GM18519 (cell line): ENCODE measurements at regions not wholly inside any gene's neighbourhood (a gene's known extent, or its start where the extent isn't known, plus 50 kb on each side); places are given as distances from the start of the nearest gene placed in this dataset.

ENCODE experiments used
- ATAC-seq: cut with Tn5 transposase; IDR thresholded peaks from one replicate; pipeline ENCODE4 v1.9.1; 2021; ENCODE audit warnings: mild to moderate bottlenecking, moderate library complexity; ENCODE audit not compliant: unreplicated experiment, low FRiP score

DNA sequence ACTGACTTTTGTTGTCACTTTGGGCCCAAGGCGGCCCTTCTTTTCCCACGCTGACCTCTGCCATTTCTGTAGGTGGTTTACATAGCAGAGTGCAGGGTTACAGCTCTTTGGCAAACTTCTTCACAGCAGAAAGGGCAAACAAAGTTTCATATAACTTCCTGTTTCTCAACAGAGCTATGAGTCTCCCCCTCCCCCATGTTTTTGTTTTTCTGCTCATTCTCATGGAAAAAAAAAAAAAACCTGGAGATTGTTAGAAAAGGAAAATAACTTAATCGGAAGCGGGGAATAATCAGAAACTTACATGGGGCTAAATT, 342.0 kb upstream of the NR2F2 start:
- ATAC-seq = no peak

DNA sequence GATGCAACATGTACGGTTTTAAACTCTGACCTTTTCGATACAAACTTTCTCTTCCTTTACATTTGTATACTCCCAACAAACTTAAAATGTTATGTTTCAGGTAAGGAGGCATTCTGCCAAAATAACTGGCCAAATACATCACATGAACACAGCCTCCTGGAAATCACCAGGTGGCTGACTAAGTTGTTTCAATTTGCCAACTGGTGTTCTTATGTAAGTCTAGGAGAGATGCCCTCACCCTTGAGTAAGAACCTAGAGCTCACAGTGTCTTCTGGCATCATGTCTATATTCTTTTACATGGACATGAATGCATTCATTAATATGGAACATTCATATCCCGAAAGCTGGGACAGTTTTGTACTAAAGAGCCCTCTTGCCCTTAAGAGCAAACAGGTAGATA, 341.1 kb upstream of the NR2F2 start:
- ATAC-seq = no peak

DNA sequence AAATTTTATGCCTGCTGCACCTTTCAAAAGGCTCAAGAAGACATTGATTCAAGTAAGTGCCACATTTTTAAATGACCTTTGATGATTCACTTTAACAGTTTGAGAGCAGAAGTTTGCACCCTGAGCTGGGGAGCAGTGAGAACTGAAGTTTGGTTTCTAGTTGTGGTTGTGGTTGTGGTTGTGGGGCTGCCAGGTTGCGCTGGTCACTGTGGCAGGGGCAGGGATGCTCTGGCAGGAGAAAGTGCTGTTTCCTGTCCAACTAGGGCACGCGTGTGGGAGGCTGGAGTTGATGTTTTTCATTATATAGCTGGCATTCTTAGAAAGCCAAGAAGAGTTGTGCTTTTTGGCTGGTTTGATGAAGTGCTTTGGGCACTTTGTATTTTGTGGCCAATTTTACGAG, 339.7 kb upstream of the NR2F2 start:
- no peak for ATAC-seq

DNA sequence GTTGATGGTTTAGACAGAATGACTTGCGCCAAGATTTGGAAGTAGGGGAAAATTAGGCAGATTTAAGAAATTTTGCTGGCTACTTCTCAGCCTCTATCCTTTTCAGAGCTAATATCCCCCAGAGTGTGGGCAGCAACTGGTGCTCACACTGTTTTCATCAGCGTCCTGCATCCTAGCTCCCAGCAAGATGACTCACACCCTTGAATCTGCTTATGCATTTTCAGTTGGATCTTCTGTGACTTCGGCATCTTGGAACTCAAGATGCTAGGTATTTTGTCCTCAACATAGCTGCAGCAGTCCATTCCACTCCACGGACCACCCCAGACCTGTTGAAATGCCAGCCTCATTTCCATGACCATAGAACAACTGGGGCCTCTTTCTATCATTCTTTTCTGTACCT, 336.1 kb upstream of the NR2F2 start:
- no peak for ATAC-seq

DNA sequence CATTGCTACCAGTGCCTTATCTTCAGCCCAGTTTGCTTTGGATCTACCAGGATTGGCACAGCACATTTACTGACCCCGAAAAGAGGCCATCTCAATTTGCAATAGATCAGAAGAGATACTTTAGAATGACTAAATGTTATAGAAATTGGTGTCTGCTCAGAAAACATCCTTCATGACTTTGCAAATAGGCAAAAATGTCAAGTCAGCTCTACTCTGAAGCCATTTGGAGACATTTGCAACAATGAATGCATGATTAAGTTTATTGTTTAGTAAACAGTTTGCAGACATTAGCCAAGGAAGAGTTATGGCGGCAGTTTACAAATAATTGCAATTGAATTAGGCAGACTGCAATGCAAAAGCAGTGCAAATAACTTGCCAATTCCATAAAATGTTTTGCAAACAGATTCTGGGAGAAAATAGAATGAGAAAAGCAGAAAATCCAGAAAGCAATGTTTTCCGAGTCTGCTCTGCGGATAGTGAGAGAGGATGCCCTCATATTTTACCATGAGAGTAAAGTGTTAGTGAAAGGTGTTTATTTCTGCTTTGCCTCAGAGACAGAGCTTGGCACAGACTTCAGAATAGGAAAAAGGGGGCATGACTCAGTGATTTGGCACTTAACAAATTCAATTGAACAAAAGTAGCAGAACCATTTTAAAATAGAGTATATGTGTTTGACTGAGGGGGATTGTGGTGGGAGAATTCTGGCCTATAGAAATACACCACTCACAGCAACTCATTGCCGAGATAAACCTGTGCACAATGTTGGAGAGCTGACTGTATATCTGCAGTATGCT, 334.9 kb upstream of the NR2F2 start:
- ATAC-seq = no peak

DNA sequence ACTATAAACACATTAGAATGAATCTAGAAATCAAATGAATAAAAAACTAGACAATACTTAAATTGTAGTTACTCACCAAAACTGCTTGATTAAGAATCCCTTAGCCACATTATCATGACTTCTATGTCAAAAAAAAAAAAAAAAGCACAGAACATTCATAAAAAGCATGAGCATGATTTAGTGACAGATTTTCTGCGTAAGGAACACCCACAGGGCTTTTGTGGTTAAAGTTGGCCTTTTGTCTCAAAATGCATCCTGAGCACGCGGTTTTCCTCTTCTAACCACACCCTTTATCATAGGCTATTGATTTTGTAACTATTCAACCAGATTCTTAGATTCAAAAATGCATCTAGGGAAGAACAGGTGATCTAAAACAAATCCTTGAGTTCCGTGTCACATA, 334.0 kb upstream of the NR2F2 start:
- ATAC-seq = no peak

DNA sequence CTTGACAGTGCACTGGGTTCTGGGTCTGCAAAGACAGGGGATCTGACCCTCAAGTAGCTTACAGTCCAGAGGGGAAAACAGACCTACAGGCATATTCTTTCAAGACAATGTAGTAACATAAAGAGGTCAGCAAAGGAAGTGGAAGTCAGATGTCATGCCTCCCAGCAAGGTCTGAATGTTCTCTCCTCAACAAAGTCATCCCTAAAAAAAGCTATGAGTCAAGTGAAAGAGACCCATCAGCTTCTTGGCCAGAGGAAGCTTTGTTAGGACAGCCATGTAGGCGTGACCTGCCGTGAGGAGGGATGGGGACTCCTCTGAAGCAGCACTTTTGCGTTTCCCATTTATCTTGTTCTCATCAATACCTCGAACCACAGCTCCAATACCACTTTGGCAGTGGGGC, 331.6 kb upstream of the NR2F2 start:
- no peak for ATAC-seq

DNA sequence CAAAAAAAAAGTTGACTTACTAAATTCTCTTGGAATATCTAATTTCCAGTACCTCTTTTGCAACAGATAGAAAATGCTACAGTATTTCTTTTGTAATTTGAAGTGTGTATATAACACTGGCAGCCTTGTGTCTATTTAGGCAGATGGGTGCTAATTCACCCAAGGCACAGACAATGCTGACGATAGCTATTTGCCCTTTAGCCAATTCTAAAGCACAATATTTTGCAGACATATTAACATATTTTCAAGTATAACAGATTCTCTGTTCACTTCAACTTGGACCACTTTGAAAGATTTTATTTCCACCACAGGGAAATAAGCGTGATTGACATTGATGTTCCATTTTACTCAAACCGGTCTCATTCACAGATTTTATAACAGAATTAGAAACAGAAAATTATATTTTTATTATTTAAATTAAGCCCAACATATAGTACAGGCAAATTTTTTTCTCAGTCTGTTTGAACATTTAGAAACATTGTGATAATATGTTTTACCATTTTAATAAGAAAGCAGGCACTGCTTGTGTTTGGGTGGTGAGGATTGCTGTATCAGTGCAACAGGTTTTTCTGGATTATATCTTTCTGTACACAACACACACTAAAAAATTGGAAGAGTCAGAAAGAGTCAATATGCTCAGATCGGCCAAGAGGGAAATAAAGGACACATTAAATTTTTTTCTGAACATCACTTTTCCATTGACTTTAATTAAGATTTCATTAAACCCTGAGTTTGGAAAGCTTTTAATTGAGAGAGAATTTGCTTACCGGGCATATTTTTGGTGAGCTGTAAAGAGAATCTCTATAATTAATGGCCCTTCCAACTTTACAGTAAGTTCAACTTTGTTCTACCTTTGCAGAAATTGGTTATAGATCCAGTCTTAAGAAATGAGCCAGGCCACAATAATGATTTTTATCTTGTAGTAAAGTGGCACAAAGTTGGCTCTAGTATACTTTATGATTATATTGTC, 327.3 kb upstream of the NR2F2 start:
- ATAC-seq = no peak

DNA sequence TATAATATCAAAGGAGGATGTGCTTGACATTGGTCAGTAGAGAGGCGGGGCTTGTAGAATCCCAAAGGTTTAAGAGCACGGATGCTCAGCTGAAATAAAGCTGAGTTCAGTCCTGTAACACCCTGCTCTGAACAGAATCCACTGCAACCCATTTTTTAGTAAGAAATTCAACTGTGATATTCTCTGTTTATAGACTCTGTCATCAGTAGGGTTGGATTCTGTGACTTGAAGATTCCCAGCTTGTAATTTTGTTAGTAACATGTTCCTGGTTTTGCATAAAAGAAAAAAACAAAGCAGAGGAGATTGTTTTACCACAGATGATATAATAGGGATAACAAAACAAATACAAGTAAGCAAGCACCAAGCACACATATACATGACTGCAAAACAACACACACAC, 324.6 kb upstream of the NR2F2 start:
- no peak for ATAC-seq

DNA sequence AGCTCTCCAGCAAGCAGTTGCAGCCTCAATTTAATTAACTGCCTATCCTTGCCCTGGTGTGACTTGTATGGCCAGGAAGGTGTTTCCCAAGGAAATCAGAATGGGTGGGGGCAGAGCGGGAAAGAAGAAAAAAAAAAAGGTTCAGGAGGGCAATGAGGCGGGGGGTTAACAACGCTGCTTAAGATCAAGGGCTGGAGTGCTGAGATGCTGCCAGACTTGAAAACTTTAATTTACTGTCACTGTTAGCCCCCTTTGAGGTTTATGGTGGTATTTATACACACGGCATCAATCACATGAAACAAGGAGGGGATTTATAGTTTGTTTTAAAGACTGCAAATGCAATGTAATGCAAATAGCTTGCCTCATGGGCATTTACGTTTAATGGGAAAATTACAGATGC, 319.4 kb upstream of the NR2F2 start:
- ATAC-seq = no peak

DNA sequence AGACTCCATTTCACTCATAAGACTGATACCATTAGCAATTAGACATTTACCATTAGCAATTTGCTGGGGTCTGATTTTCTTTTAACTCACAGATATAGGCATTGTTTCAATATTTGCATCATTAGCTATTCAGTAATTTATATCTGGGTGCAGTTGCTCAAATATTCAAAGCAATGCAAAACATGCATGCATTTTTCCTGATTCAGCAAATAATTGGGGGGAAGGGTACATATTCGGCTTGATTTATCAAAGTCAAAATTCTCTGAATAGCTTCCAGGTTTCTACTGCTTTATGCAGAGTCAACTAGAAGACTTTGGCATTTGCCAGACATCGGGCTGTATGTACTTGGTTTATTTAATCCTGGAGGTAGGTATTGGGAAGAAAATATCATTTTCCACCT, 315.6 kb upstream of the NR2F2 start:
- no peak for ATAC-seq

DNA sequence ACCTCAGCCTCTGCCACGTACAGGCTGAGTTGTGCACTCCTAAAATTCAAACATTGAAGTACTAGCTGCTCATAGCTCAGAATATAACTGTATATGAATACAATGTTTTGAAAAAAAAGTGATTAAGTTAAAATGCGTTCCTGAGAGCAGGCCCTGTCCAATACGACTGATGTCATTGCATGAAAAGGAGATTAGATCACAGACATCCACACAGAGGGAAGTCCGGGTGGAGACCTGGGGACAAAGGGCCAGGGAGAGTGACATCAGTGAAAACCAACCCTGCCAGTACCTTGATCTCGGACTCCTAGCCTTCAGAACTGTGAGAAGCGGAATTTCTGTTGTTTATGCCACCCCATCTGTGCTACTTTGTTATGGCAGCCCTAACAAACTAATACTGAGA, 311.4 kb upstream of the NR2F2 start:
- no peak for ATAC-seq

DNA sequence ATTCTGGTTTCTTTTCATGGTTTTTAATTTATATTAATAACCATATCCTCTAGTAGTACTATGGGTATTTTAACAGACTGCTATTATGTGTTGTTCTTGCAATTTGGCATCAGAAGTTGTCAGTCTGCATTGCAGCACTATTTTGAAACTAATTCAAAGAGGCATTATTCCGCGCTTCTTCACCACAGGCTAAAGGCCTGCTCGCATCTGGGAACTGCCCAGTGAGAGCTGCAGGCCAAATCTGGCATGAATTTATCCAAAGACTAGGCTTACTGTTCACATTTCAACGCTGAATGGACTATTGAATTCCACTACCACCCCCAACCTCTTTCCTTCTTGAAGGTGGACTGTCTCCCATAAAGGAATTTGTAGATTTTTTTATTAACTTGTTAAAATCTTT, 310.4 kb upstream of the NR2F2 start:
- no peak for ATAC-seq

DNA sequence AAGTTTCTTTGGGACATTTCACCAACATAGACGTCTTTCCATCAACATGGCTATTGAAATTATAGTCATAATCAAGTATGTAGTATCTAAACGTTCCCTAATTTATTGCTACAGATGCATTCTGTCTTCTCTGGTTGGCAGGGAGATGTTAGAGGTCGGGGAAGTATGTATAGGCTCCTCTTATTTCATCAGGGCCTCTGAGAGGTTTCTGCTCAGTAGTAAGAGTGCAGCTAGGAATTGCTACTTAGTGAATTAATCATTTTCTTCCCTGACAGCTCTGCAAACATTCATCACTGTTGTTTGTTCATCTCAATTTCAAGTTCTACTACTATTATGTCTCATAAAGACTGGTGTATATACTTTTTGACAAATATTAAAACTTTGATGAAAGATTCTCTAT, 309.7 kb upstream of the NR2F2 start:
- no peak for ATAC-seq

DNA sequence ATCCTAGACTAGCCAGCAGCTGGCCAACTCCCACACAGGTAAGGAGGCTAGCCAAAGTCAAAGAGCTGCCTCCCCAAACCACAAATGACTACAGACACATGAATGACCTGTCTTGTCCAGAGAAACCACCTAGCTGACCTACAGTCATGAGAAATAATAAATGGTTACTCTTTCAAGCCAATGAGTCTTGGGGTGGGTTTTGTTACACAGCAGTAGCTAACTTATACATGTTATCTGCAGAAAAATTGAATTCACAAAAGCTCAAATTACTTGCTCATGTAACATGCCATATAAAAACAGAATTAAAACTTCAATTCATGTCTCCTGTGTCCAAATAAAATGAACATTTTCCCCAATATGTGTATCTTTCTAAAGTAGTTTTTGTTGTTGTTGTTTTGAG, 307.4 kb upstream of the NR2F2 start:
- ATAC-seq = no peak

DNA sequence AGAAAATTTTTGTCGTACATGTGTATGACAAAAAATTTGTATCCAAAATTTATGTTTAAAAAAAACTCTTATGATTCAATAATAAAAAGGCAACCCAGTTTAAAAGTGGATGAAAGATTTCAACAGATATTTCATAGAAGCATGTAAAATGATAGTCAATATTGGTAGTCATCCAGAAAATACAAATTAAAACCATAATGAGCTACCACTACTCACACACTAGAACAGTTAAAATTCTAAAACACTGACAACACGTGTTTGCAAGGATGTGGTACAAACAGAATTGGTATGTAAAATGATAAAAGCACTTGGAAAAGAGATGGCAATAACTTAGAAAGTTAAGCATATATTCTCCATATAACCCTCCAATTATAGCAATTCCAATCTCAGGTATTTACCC, 303.0 kb upstream of the NR2F2 start:
- no peak for ATAC-seq

DNA sequence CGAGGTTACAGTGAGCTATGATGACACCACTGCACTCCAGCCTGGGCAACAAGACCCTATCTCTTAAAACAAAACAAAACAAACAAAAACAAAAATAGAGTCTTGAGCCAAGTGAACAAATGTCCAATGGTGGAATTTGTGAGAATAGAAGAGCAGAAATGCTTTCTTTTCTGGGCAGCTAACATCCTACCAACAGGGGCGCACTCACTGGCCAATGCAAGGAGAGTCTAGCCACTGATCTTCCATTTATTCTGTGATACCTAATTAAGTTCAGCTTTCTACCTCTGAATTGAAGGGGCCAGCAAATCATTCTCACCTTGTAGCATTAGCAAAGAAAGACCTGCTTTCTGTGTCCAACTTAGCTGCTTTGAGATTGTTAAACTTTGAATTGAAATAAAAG, 301.9 kb upstream of the NR2F2 start:
- no peak for ATAC-seq

DNA sequence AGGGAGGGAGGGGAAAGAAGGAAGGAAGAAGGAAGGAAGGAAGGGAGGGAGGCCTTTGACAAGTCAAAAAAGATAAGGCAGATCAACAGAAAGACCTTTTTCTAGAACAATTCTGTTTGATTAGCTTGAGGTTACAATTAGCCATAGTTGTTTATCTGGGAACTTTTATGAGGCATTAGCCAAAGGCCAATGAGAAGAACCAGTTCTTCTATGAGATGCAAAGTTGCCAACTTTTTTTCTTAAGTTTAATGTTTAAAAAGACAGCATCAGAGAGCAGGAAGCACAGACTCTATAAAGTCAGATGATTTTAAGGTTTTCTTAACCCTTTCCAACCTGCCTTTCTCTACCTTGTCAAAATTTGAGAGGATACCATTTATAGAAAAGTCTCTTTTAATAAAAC, 301.3 kb upstream of the NR2F2 start:
- no peak for ATAC-seq

DNA sequence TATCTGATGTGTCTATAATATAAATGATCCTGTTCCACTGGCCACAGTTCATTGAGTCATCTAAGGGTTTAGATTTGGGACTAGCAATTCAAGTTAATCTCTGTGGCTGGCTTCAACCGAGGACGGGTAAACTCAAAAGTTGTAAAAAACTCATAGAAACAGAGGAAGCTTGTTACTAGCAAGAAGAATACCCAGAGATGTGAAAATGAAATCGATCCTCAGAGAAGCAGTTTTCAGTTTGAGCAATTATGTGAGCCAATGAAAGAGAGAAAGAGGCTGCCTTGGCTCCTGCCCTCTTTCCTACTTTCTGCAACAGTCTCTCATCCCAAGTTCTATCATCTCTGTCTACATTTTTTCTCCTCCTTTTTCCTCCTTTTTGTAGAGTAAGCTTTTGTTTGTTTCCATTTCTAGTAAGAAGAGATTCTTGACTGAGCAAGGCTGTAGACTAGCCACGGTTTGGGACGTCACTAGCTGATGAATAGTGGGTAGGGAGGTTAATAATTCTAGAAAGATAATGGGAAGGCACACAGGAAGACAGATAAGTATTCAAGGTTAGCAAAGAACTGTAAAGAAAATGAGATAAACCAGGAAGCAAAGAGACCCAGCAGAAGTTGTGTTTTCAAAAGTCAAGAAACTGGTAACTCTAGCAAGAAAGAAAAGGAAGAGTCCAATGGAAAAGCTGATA, 298.9 kb upstream of the NR2F2 start:
- no peak for ATAC-seq

DNA sequence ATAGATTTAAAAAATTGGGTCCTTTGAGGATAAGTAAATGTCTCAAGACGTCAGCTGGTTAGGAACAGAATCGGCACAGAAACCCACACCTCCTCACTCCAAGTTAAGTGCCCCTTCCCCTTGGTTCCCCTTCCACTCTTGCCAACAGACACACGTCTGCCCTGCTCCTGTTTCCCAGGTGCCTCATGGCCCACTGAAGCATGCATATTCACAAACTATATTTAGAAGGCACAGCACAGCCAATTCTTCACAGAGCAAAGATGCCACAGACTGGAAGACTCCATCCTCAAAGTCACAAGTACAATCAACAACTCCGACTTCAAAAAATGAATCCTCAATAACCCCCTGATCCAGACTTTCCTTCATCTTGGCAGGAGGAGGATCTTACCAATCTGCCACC, 295.4 kb upstream of the NR2F2 start:
- ATAC-seq = no peak

DNA sequence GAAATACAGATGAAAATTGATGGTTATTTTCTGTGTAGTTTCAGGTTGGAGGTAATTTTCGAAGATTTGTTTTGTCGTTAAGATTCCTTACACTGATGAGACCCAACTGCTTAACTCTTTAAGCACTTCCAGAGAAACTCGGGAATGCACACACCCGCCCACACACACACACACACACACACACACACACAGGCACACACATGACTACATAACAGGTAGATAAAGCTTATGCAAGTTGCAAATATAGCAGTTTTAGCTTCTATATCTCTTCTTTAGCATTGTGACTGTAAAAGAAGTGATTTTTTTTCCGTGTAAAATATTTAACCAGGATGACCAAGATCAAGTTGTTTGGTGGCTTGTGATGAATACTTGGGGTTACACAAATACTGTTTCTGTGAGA, 294.9 kb upstream of the NR2F2 start:
- ATAC-seq = no peak
